ENCODE measurements at regions not wholly inside any gene's neighbourhood (a gene's known extent, or its start where the extent isn't known, plus 50 kb on each side); places are given as distances from the start of the nearest gene placed in this dataset.
A peak's percentile ranks its signal among the peaks of the same experiment; 100 is the strongest.

- H3K27ac Mint-ChIP-seq (ENCODE audit: unreplicated experiment): peak overlapping the region; percentile 91
- peak; percentile 36 for DNase-seq
- peaks cover 5% of the 10 kb centered on the region for H3K27me3 Mint-ChIP-seq (ENCODE audit: unreplicated experiment)
Observed at GRCh38 chr2:45256173-45256866, 247.1 kb upstream of the SIX2 start.

GRCh38 chr2:45255563-45255962 lies 246.3 kb upstream of the SIX2 start:
- H3K36me3 Mint-ChIP-seq (ENCODE audit: unreplicated experiment): peaks cover 5% of the 10 kb centered on the region
- H3K27me3 Mint-ChIP-seq (ENCODE audit: unreplicated experiment): peaks cover 5% of the 10 kb centered on the region
- H3K4me1 Mint-ChIP-seq (ENCODE audit: low read depth, unreplicated experiment): peaks cover 38% of the 10 kb centered on the region
- H3K4me3 Mint-ChIP-seq (ENCODE audit: unreplicated experiment): no peak overlapping the region
- H3K27ac Mint-ChIP-seq (ENCODE audit: unreplicated experiment): peak overlapping the region; percentile 91
- DNase-seq: no peak
- no peak for TF ChIP-seq CTCF (IDR thresholded peaks at IDR 0.05; ENCODE audit: partially characterized antibody, unreplicated experiment)
- peaks cover 7% of the 10 kb centered on the region for H3K9me3 Mint-ChIP-seq (ENCODE audit: unreplicated experiment)

More at GRCh38 chr2:45256173-45256866, 247.1 kb upstream of the SIX2 start:
- Mint-ChIP-seq H3K36me3 (ENCODE audit: unreplicated experiment) (peaks cover 5% of the 10 kb centered on the region), H3K9me3 (ENCODE audit: unreplicated experiment) (peaks cover 7% of the 10 kb centered on the region), H3K4me3 (ENCODE audit: unreplicated experiment) (peak overlapping the region; percentile 47), H3K4me1 (ENCODE audit: low read depth, unreplicated experiment) (peaks cover 40% of the 10 kb centered on the region)
- TF ChIP-seq CTCF (IDR thresholded peaks at IDR 0.05; ENCODE audit: partially characterized antibody, unreplicated experiment): no peak

- Mint-ChIP-seq H3K27ac (ENCODE audit: unreplicated experiment) (no peak overlapping the region), H3K36me3 (ENCODE audit: unreplicated experiment) (peaks cover 5% of the 10 kb centered on the region), H3K9me3 (ENCODE audit: unreplicated experiment) (peaks cover 7% of the 10 kb centered on the region), H3K27me3 (ENCODE audit: unreplicated experiment) (peaks cover 5% of the 10 kb centered on the region), H3K4me1 (ENCODE audit: low read depth, unreplicated experiment) (peaks cover 35% of the 10 kb centered on the region), H3K4me3 (ENCODE audit: unreplicated experiment) (no peak overlapping the region)
- no peak for DNase-seq
- no peak for TF ChIP-seq CTCF (IDR thresholded peaks at IDR 0.05; ENCODE audit: partially characterized antibody, unreplicated experiment)
Observed at GRCh38 chr2:45254025-45254424, 244.8 kb upstream of the SIX2 start.

GRCh38 chr2:45253151-45253550 lies 243.9 kb upstream of the SIX2 start:
- peaks cover 5% of the 10 kb centered on the region for H3K36me3 Mint-ChIP-seq (ENCODE audit: unreplicated experiment)
- no peak for DNase-seq
- H3K4me1 Mint-ChIP-seq (ENCODE audit: low read depth, unreplicated experiment): peaks cover 26% of the 10 kb centered on the region
- peaks cover 2% of the 10 kb centered on the region for H3K27me3 Mint-ChIP-seq (ENCODE audit: unreplicated experiment)
- no peak overlapping the region for H3K4me3 Mint-ChIP-seq (ENCODE audit: unreplicated experiment)
- H3K27ac Mint-ChIP-seq (ENCODE audit: unreplicated experiment): no peak overlapping the region
- no peak for TF ChIP-seq CTCF (IDR thresholded peaks at IDR 0.05; ENCODE audit: partially characterized antibody, unreplicated experiment)
- peaks cover 5% of the 10 kb centered on the region for H3K9me3 Mint-ChIP-seq (ENCODE audit: unreplicated experiment)

GRCh38 chr2:45250176-45250575 lies 240.9 kb upstream of the SIX2 start:
- Mint-ChIP-seq H3K27ac (ENCODE audit: unreplicated experiment) (no peak overlapping the region), H3K36me3 (ENCODE audit: unreplicated experiment) (peaks cover 5% of the 10 kb centered on the region), H3K4me1 (ENCODE audit: low read depth, unreplicated experiment) (no peaks in the 10 kb centered on the region), H3K9me3 (ENCODE audit: unreplicated experiment) (no peaks in the 10 kb centered on the region), H3K4me3 (ENCODE audit: unreplicated experiment) (no peak overlapping the region), H3K27me3 (ENCODE audit: unreplicated experiment) (peaks cover 2% of the 10 kb centered on the region)
- TF ChIP-seq CTCF (IDR thresholded peaks at IDR 0.05; ENCODE audit: partially characterized antibody, unreplicated experiment): no peak
- DNase-seq: no peak
